ENCODE measurements at regions not wholly inside any gene's neighbourhood (a gene's known extent, or its start where the extent isn't known, plus 50 kb on each side); places are given as distances from the start of the nearest gene placed in this dataset.
"Not testable (repeated sequence)": the region's sequence is repeated elsewhere in the genome, so short reads cannot be mapped to it uniquely, and the experiment has no call there.

- no peak for DNase-seq (ENCODE audit: low read depth)
- no peak overlapping the region for H3K4me3 ChIP-seq (ENCODE audit: low read length)
- TF ChIP-seq CTCF (IDR thresholded peaks at IDR 0.05; ENCODE audit: insufficient read depth, low read depth, low read length, missing control alignments), result no peak
Measured at GRCh38 chr12:89200217-89200616, 152.1 kb downstream of the DUSP6 start.

GRCh38 chr12:89195470-89195869, 156.8 kb downstream of the DUSP6 start:
- no peak overlapping the region for H3K4me3 ChIP-seq (ENCODE audit: low read length)
- DNase-seq (ENCODE audit: low read depth), result no peak
- TF ChIP-seq CTCF (IDR thresholded peaks at IDR 0.05; ENCODE audit: insufficient read depth, low read depth, low read length, missing control alignments), result no peak

GRCh38 chr12:89194683-89195082, 157.6 kb downstream of the DUSP6 start:
- no peak overlapping the region for H3K4me3 ChIP-seq (ENCODE audit: low read length)
- TF ChIP-seq CTCF (IDR thresholded peaks at IDR 0.05; ENCODE audit: insufficient read depth, low read depth, low read length, missing control alignments), result no peak
- DNase-seq (ENCODE audit: low read depth), result no peak

GRCh38 chr12:89192429-89192828, 159.9 kb downstream of the DUSP6 start:
- no peak for TF ChIP-seq CTCF (IDR thresholded peaks at IDR 0.05; ENCODE audit: insufficient read depth, low read depth, low read length, missing control alignments)

GRCh38 chr12:89191597-89191996, 160.7 kb downstream of the DUSP6 start:
- not testable (repeated sequence) for DNase-seq (ENCODE audit: low read depth); H3K4me3 ChIP-seq (ENCODE audit: low read length)

More at GRCh38 chr12:89192429-89192828, 159.9 kb downstream of the DUSP6 start:
- DNase-seq (ENCODE audit: low read depth), result no peak
- no peak overlapping the region for H3K4me3 ChIP-seq (ENCODE audit: low read length)

GRCh38 chr12:89189448-89189847, 162.9 kb downstream of the DUSP6 start:
- no peak for DNase-seq (ENCODE audit: low read depth)
- no peak for TF ChIP-seq CTCF (IDR thresholded peaks at IDR 0.05; ENCODE audit: insufficient read depth, low read depth, low read length, missing control alignments)
- H3K4me3 ChIP-seq (ENCODE audit: low read length), result no peak overlapping the region

- TF ChIP-seq CTCF (IDR thresholded peaks at IDR 0.05; ENCODE audit: insufficient read depth, low read depth, low read length, missing control alignments), result no peak
- H3K4me3 ChIP-seq (ENCODE audit: low read length), result no peak overlapping the region
- DNase-seq (ENCODE audit: low read depth), result no peak
Measured at GRCh38 chr12:89187507-89187906, 164.8 kb downstream of the DUSP6 start.

- peak; percentile 71 for DNase-seq (ENCODE audit: low read depth)
- H3K4me3 ChIP-seq (ENCODE audit: low read length), result no peak overlapping the region
- TF ChIP-seq CTCF (IDR thresholded peaks at IDR 0.05; ENCODE audit: insufficient read depth, low read depth, low read length, missing control alignments), result no peak
Measured at GRCh38 chr12:89185889-89186288, 166.4 kb downstream of the DUSP6 start.

Measured in epithelial cell of esophagus (primary cell).